ENCODE measurements at regions not wholly inside any gene's neighbourhood (a gene's known extent, or its start where the extent isn't known, plus 50 kb on each side); places are given as distances from the start of the nearest gene placed in this dataset.

GRCh38 chr9:90981726-90982125, 180.1 kb downstream of the SYK start:
- TF ChIP-seq GATA3 (IDR thresholded peaks at IDR 0.05; ENCODE audit: low read depth, low read length) (no peak), GATA2 (IDR thresholded peaks at IDR 0.05; ENCODE audit: low read depth, low read length) (no peak)

Data from SH-SY5Y (cell line).